ENCODE measurements at regions not wholly inside any gene's neighbourhood (a gene's known extent, or its start where the extent isn't known, plus 50 kb on each side); places are given as distances from the start of the nearest gene placed in this dataset.

- TF ChIP-seq CTCF (IDR thresholded peaks at IDR 0.05; ENCODE audit: low read depth, low read length, poor library complexity, severe bottlenecking), result no peak
- no peak for TF ChIP-seq EZH2phosphoT487 (IDR thresholded peaks at IDR 0.05; ENCODE audit: borderline replicate concordance, low read length)
Observed at GRCh38 chr17:77676237-77676661, 282.3 kb upstream of the TNRC6C start.
